ENCODE measurements at regions not wholly inside any gene's neighbourhood (a gene's known extent, or its start where the extent isn't known, plus 50 kb on each side); places are given as distances from the start of the nearest gene placed in this dataset.

- WGBS, 2 experiments (ENCODE audit: insufficient coverage in 1 of 2, insufficient read length in 1 of 2) = 93 to 94% methylated on average over 3 to 4 of the region's 4 CpGs
These were observed 62.7 kb upstream of the TANC1 start for GRCh38 chr2:158905784-158906183.

GRCh38 chr2:158907926-158908456 lies 60.4 kb upstream of the TANC1 start:
- Histone ChIP-seq H3K36me3 (ENCODE audit: control insufficient read depth, insufficient read depth, low read length) (no peaks in the 10 kb centered on the region), H3K4me3 (ENCODE audit: low read length) (no peak overlapping the region), H3K27me3 (ENCODE audit: control insufficient read depth, insufficient read depth, low read length, poor library complexity, severe bottlenecking) (no peaks in the 10 kb centered on the region), H3K4me1 (ENCODE audit: control insufficient read depth, insufficient read depth, low read length) (no peaks in the 10 kb centered on the region), H3K9me3 (ENCODE audit: control insufficient read depth, low read length) (no peaks in the 10 kb centered on the region), H3K9ac (ENCODE audit: extremely low read depth, low read length, poor library complexity, severe bottlenecking) (no peak overlapping the region), H3K27ac (ENCODE audit: low read depth, low read length) (no peak overlapping the region)
- DNase-seq = no peak
- WGBS, 2 experiments (ENCODE audit: insufficient coverage in 1 of 2, insufficient read length in 1 of 2) = 96 to 100% methylated on average over 2 of the region's 2 CpGs
- no peak for TF ChIP-seq CTCF (conservative IDR thresholded peaks at IDR 0.05)
- Mint-ChIP-seq H3K36me3 (ENCODE audit: low read depth) (no peaks in the 10 kb centered on the region), H3K27ac (no peak overlapping the region), H3K4me3 (no peak overlapping the region), H3K27me3 (ENCODE audit: insufficient read depth) (no peaks in the 10 kb centered on the region), H3K4me1 (peaks cover 4% of the 10 kb centered on the region), H3K9me3 (no peaks in the 10 kb centered on the region)

More at GRCh38 chr2:158905784-158906183, 62.7 kb upstream of the TANC1 start:
- no peaks in the 10 kb centered on the region for H3K9me3 ChIP-seq (ENCODE audit: control insufficient read depth, low read length)
- H3K27ac ChIP-seq (ENCODE audit: low read depth, low read length) = no peak overlapping the region
- H3K4me1 ChIP-seq (ENCODE audit: control insufficient read depth, insufficient read depth, low read length) = no peaks in the 10 kb centered on the region
- no peaks in the 10 kb centered on the region for H3K27me3 ChIP-seq (ENCODE audit: control insufficient read depth, insufficient read depth, low read length, poor library complexity, severe bottlenecking)
- peaks cover 4% of the 10 kb centered on the region for H3K4me1 Mint-ChIP-seq
- no peak for DNase-seq
- H3K9ac ChIP-seq (ENCODE audit: extremely low read depth, low read length, poor library complexity, severe bottlenecking) = no peak overlapping the region
- no peak for TF ChIP-seq CTCF (conservative IDR thresholded peaks at IDR 0.05)
- no peak overlapping the region for H3K4me3 ChIP-seq (ENCODE audit: low read length)
- H3K4me3 Mint-ChIP-seq = no peak overlapping the region
- no peaks in the 10 kb centered on the region for H3K36me3 Mint-ChIP-seq (ENCODE audit: low read depth)
- H3K27ac Mint-ChIP-seq = no peak overlapping the region
- no peaks in the 10 kb centered on the region for H3K36me3 ChIP-seq (ENCODE audit: control insufficient read depth, insufficient read depth, low read length)
- H3K27me3 Mint-ChIP-seq (ENCODE audit: insufficient read depth) = no peaks in the 10 kb centered on the region
- H3K9me3 Mint-ChIP-seq = no peaks in the 10 kb centered on the region

GRCh38 chr2:158912112-158912511 lies 56.3 kb upstream of the TANC1 start:
- H3K4me3 Mint-ChIP-seq = no peak overlapping the region
- no peaks in the 10 kb centered on the region for H3K4me1 Mint-ChIP-seq
- Histone ChIP-seq H3K9ac (ENCODE audit: extremely low read depth, low read length, poor library complexity, severe bottlenecking) (no peak overlapping the region), H3K27me3 (ENCODE audit: control insufficient read depth, insufficient read depth, low read length, poor library complexity, severe bottlenecking) (no peaks in the 10 kb centered on the region), H3K36me3 (ENCODE audit: control insufficient read depth, insufficient read depth, low read length) (no peaks in the 10 kb centered on the region), H3K4me1 (ENCODE audit: control insufficient read depth, insufficient read depth, low read length) (no peaks in the 10 kb centered on the region), H3K4me3 (ENCODE audit: low read length) (no peak overlapping the region), H3K9me3 (ENCODE audit: control insufficient read depth, low read length) (no peaks in the 10 kb centered on the region), H3K27ac (ENCODE audit: low read depth, low read length) (no peak overlapping the region)
- DNase-seq = no peak
- no peak overlapping the region for H3K27ac Mint-ChIP-seq
- H3K36me3 Mint-ChIP-seq (ENCODE audit: low read depth) = no peaks in the 10 kb centered on the region
- no peak for TF ChIP-seq CTCF (conservative IDR thresholded peaks at IDR 0.05)
- peaks cover 4% of the 10 kb centered on the region for H3K27me3 Mint-ChIP-seq (ENCODE audit: insufficient read depth)
- H3K9me3 Mint-ChIP-seq = no peaks in the 10 kb centered on the region
- WGBS, 2 experiments (ENCODE audit: insufficient coverage in 1 of 2, insufficient read length in 1 of 2) = 70 to 75% methylated on average over 2 to 4 of the region's 4 CpGs

Measured in endodermal cell (in vitro differentiated cells).